ENCODE measurements at regions not wholly inside any gene's neighbourhood (a gene's known extent, or its start where the extent isn't known, plus 50 kb on each side); places are given as distances from the start of the nearest gene placed in this dataset.

- H3K4me3 ChIP-seq: no peak overlapping the region
- TF ChIP-seq CTCF (IDR thresholded peaks at IDR 0.05): no peak
- DNase-seq (ENCODE audit: low spot score): no peak
- no peak overlapping the region for H3K27ac ChIP-seq
Observed at GRCh38 chr20:22005535-22005934, 300.1 kb downstream of the PAX1 start.

- DNase-seq (ENCODE audit: low spot score): no peak
- Histone ChIP-seq H3K27ac (no peak overlapping the region), H3K4me3 (no peak overlapping the region)
- no peak for TF ChIP-seq CTCF (IDR thresholded peaks at IDR 0.05)
Observed at GRCh38 chr20:22004946-22005345, 299.5 kb downstream of the PAX1 start.

- DNase-seq (ENCODE audit: low spot score): no peak
- Histone ChIP-seq H3K4me3 (no peak overlapping the region), H3K27ac (no peak overlapping the region)
- no peak for TF ChIP-seq CTCF (IDR thresholded peaks at IDR 0.05)
Observed at GRCh38 chr20:22003680-22004079, 298.2 kb downstream of the PAX1 start.

- no peak overlapping the region for H3K27ac ChIP-seq
Observed at GRCh38 chr20:22001886-22002285, 296.4 kb downstream of the PAX1 start.

GRCh38 chr20:21995461-21995860 is 290.0 kb downstream of the PAX1 start:
- Histone ChIP-seq H3K4me3 (no peak overlapping the region), H3K27ac (no peak overlapping the region)
- no peak for TF ChIP-seq CTCF (IDR thresholded peaks at IDR 0.05)
- DNase-seq (ENCODE audit: low spot score): no peak

More at GRCh38 chr20:22001886-22002285, 296.4 kb downstream of the PAX1 start:
- H3K4me3 ChIP-seq: no peak overlapping the region
- no peak for TF ChIP-seq CTCF (IDR thresholded peaks at IDR 0.05)
- DNase-seq (ENCODE audit: low spot score): no peak

GRCh38 chr20:21994203-21994602 is 288.7 kb downstream of the PAX1 start:
- no peak for DNase-seq (ENCODE audit: low spot score)
- no peak overlapping the region for H3K27ac ChIP-seq
- TF ChIP-seq CTCF (IDR thresholded peaks at IDR 0.05): no peak
- H3K4me3 ChIP-seq: no peak overlapping the region

GRCh38 chr20:21982559-21982958 is 277.1 kb downstream of the PAX1 start:
- no peak for DNase-seq (ENCODE audit: low spot score)
- TF ChIP-seq CTCF (IDR thresholded peaks at IDR 0.05): no peak
- peak overlapping the region in 1 of 2 donors; percentile 53 for H3K27ac ChIP-seq
- no peak overlapping the region for H3K4me3 ChIP-seq

Measured in coronary artery (tissue), 2 donors.